ENCODE measurements at regions not wholly inside any gene's neighbourhood (a gene's known extent, or its start where the extent isn't known, plus 50 kb on each side); places are given as distances from the start of the nearest gene placed in this dataset.

DNA sequence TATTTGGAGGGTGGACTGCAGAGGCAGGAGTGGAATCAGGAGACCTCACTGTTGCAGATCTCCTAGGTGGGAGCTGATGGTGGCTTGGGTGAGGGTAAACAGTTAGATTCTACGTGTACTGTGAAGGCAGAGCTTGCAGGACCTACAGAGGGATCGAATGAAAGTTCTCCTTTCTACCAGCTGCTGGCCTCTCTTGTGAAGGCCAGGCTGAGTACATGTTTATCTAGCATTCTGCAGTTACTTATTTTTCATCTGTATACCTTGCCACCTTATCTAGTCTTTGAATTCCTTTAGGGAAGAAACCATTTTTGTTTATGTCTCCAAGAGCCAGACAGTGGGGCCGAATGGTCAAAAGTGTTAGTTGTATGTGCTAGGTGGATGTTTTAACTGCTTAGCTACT is 57.6 kb downstream of the PTTG1 start:
- no peak for DNase-seq
- Histone ChIP-seq H3K27me3 (ENCODE audit: control insufficient read depth in 3 of 3, insufficient read depth in 3 of 3, low read length in 2 of 3) (peaks cover 0 to 3% (median 0%) of the 10 kb centered on the region in 3 donors), H3K4me1 (ENCODE audit: control insufficient read depth in 5 of 5, insufficient read depth in 5 of 5, low read length in 5 of 5) (no peaks in the 10 kb centered on the region), H3K9me3 (ENCODE audit: control insufficient read depth in 4 of 4, insufficient read depth in 3 of 4, low read length in 3 of 4) (no peaks in the 10 kb centered on the region), H3K9ac (ENCODE audit: insufficient read depth in 1 of 2, low read length in 2 of 2) (no peak overlapping the region), H3K4me3 (no peak overlapping the region), H3K36me3 (ENCODE audit: control insufficient read depth in 4 of 4, insufficient read depth in 4 of 4, low read length in 4 of 4) (no peaks in the 10 kb centered on the region), H3K27ac (ENCODE audit: low read depth in 1 of 2, low read length in 1 of 2) (no peak overlapping the region)
- TF ChIP-seq, protein P1, sequence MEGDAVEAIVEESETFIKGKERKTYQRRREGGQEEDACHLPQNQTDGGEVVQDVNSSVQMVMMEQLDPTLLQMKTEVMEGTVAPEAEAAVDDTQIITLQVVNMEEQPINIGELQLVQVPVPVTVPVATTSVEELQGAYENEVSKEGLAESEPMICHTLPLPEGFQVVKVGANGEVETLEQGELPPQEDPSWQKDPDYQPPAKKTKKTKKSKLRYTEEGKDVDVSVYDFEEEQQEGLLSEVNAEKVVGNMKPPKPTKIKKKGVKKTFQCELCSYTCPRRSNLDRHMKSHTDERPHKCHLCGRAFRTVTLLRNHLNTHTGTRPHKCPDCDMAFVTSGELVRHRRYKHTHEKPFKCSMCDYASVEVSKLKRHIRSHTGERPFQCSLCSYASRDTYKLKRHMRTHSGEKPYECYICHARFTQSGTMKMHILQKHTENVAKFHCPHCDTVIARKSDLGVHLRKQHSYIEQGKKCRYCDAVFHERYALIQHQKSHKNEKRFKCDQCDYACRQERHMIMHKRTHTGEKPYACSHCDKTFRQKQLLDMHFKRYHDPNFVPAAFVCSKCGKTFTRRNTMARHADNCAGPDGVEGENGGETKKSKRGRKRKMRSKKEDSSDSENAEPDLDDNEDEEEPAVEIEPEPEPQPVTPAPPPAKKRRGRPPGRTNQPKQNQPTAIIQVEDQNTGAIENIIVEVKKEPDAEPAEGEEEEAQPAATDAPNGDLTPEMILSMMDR (IDR thresholded peaks at IDR 0.05; ENCODE audit: control extremely low read depth, extremely low read depth), result no peak
- 86 to 88% methylated on average over 3 of the region's 3 CpGs for WGBS, 2 donors
- no peak for ATAC-seq (ENCODE audit: insufficient read depth, low FRiP score)

DNA sequence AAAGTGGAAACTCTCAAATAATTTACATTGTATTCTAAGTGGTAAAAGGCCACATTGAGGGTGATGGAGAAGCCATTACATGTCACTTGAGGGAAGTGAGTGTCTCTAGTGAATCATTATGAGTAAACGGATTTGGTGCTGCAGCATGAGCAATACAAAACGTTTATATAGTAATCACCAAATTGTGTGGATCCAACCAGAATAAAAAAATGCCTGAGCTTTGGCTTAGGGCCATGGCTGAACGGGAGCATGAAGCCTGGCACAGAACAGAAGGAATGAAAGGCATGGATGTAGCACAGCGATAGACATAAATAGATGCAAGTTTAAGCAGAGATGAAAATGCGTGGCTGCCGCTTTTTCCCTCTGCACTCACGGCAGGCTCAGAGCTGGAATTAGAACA is 58.3 kb downstream of the PTTG1 start:
- Histone ChIP-seq H3K4me1 (ENCODE audit: control insufficient read depth in 5 of 5, insufficient read depth in 5 of 5, low read length in 5 of 5) (no peaks in the 10 kb centered on the region), H3K36me3 (ENCODE audit: control insufficient read depth in 4 of 4, insufficient read depth in 4 of 4, low read length in 4 of 4) (no peaks in the 10 kb centered on the region), H3K9me3 (ENCODE audit: control insufficient read depth in 4 of 4, insufficient read depth in 3 of 4, low read length in 3 of 4) (no peaks in the 10 kb centered on the region), H3K4me3 (no peak overlapping the region), H3K27me3 (ENCODE audit: control insufficient read depth in 3 of 3, insufficient read depth in 3 of 3, low read length in 2 of 3) (peaks cover 0 to 3% (median 0%) of the 10 kb centered on the region in 3 donors), H3K27ac (ENCODE audit: low read depth in 1 of 2, low read length in 1 of 2) (no peak overlapping the region), H3K9ac (ENCODE audit: insufficient read depth in 1 of 2, low read length in 2 of 2) (no peak overlapping the region)
- DNase-seq (no peak), ATAC-seq (ENCODE audit: insufficient read depth, low FRiP score) (no peak)
- WGBS, 2 donors, result 64 to 69% methylated on average over 7 of the region's 7 CpGs
- TF ChIP-seq, protein P1 (IDR thresholded peaks at IDR 0.05; ENCODE audit: control extremely low read depth, extremely low read depth), result no peak

DNA sequence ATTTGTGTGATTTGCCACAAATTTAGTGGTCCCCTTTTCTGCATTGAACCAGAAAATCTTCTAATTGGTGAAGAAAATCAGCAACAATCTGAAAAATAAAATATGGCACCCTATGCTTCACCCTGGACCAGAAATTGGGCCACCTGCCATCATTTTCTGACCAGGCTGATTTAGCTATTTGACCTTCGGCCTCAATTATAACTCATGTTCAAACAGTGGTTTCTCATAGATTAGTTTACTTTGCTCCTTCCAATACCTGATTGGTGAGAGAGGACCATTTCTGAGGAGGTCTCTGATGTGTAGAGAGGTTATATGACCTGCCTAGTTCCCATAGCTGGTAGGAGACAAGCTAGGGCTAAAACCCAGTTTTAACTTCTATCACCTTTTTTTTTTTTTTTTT is 59.0 kb downstream of the PTTG1 start:
- no peak overlapping the region for H3K27ac ChIP-seq (ENCODE audit: low read depth in 1 of 2, low read length in 1 of 2)
- no peaks in the 10 kb centered on the region for H3K9me3 ChIP-seq (ENCODE audit: control insufficient read depth in 4 of 4, insufficient read depth in 3 of 4, low read length in 3 of 4)
- no peak overlapping the region for H3K4me3 ChIP-seq
- peaks cover 0 to 3% (median 0%) of the 10 kb centered on the region in 3 donors for H3K27me3 ChIP-seq (ENCODE audit: control insufficient read depth in 3 of 3, insufficient read depth in 3 of 3, low read length in 2 of 3)
- TF ChIP-seq, protein P1 (IDR thresholded peaks at IDR 0.05; ENCODE audit: control extremely low read depth, extremely low read depth), result no peak
- H3K9ac ChIP-seq (ENCODE audit: insufficient read depth in 1 of 2, low read length in 2 of 2), result no peak overlapping the region
- H3K36me3 ChIP-seq (ENCODE audit: control insufficient read depth in 4 of 4, insufficient read depth in 4 of 4, low read length in 4 of 4), result no peaks in the 10 kb centered on the region
- WGBS, 2 donors, result 96 to 97% methylated on average over 1 of the region's 1 CpG
- H3K4me1 ChIP-seq (ENCODE audit: control insufficient read depth in 5 of 5, insufficient read depth in 5 of 5, low read length in 5 of 5), result no peaks in the 10 kb centered on the region
- DNase-seq (no peak), ATAC-seq (ENCODE audit: insufficient read depth, low FRiP score) (no peak)

DNA sequence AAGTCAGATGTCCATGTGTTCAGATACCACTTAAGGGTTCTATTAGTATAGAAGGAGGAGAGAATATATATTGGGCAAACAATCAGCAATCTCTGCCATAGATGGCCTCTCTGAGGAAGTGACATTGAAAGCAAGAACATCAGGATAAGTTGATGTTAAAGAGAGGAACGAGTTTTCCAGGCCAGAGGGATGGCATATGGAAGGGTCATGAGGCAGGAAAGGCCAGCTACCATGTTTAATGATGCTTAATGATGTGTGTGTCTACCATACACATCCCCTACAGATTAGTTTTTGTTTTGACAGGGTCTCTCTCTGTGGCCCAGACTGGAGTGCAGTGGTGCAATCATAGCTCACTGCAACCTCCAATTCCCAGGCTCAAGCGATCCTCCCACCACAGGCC is 63.0 kb downstream of the PTTG1 start:
- 87 to 90% methylated on average over 2 of the region's 2 CpGs for WGBS, 2 donors
- H3K4me3 ChIP-seq, result no peak overlapping the region
- H3K9ac ChIP-seq (ENCODE audit: insufficient read depth in 1 of 2, low read length in 2 of 2), result no peak overlapping the region
- no peaks in the 10 kb centered on the region for H3K36me3 ChIP-seq (ENCODE audit: control insufficient read depth in 4 of 4, insufficient read depth in 4 of 4, low read length in 4 of 4)
- DNase-seq (no peak), ATAC-seq (ENCODE audit: insufficient read depth, low FRiP score) (no peak)
- H3K4me1 ChIP-seq (ENCODE audit: control insufficient read depth in 5 of 5, insufficient read depth in 5 of 5, low read length in 5 of 5), result no peaks in the 10 kb centered on the region
- no peaks in the 10 kb centered on the region for H3K27me3 ChIP-seq (ENCODE audit: control insufficient read depth in 3 of 3, insufficient read depth in 3 of 3, low read length in 2 of 3)
- no peak overlapping the region for H3K27ac ChIP-seq (ENCODE audit: low read depth in 1 of 2, low read length in 1 of 2)
- no peaks in the 10 kb centered on the region for H3K9me3 ChIP-seq (ENCODE audit: control insufficient read depth in 4 of 4, insufficient read depth in 3 of 4, low read length in 3 of 4)
- TF ChIP-seq, protein P1 (IDR thresholded peaks at IDR 0.05; ENCODE audit: control extremely low read depth, extremely low read depth), result no peak
